Hematopoietic multipotent progenitor cell treated with erythropoietin and hydrocortisone succinate and interleukin-3 and kit ligand, for 6 days (in vitro differentiated cells): ENCODE measurements at regions not wholly inside any gene's neighbourhood (a gene's known extent, or its start where the extent isn't known, plus 50 kb on each side); places are given as distances from the start of the nearest gene placed in this dataset.
"Not testable (repeated sequence)": the region's sequence is repeated elsewhere in the genome, so short reads cannot be mapped to it uniquely, and the experiment has no call there.

ENCODE experiments used
- DNase-seq: peaks from one replicate; pipeline ENCODE4 v3.0.0-alpha.2; 2015

GRCh38 chr2:83364264-83364663 is 1094.8 kb downstream of the SUCLG1 start:
- DNase-seq: no peak

- not testable (repeated sequence) for DNase-seq
These were observed 1095.9 kb downstream of the SUCLG1 start for GRCh38 chr2:83363138-83363537.

GRCh38 chr2:83359336-83359735 is 1099.7 kb downstream of the SUCLG1 start:
- DNase-seq: no peak

GRCh38 chr2:83342860-83343329 is 1116.2 kb downstream of the SUCLG1 start:
- peak; percentile 42 for DNase-seq

GRCh38 chr2:83340424-83340823 is 1118.7 kb downstream of the SUCLG1 start:
- DNase-seq: peak; percentile 39

GRCh38 chr2:83339942-83340341 is 1119.1 kb downstream of the SUCLG1 start:
- DNase-seq: not testable (repeated sequence)

- no peak for DNase-seq
These were observed 1127.3 kb downstream of the SUCLG1 start for GRCh38 chr2:83331810-83332209.

- DNase-seq: no peak
These were observed 1136.0 kb downstream of the SUCLG1 start for GRCh38 chr2:83323038-83323437.

- DNase-seq: no peak
These were observed 1139.0 kb downstream of the SUCLG1 start for GRCh38 chr2:83320053-83320452.

GRCh38 chr2:83305758-83306378 is 1153.2 kb downstream of the SUCLG1 start:
- DNase-seq: no peak

GRCh38 chr2:83291083-83291482 is 1168.0 kb downstream of the SUCLG1 start:
- no peak for DNase-seq

GRCh38 chr2:83282841-83283240 is 1176.2 kb downstream of the SUCLG1 start:
- no peak for DNase-seq

GRCh38 chr2:83282043-83282795 is 1176.9 kb downstream of the SUCLG1 start:
- no peak for DNase-seq

GRCh38 chr2:83280391-83280790 is 1178.7 kb downstream of the SUCLG1 start:
- DNase-seq: no peak

- DNase-seq: no peak
These were observed 1185.8 kb downstream of the SUCLG1 start for GRCh38 chr2:83273322-83273721.

- DNase-seq: no peak
These were observed 1197.4 kb downstream of the SUCLG1 start for GRCh38 chr2:83261591-83262136.

- no peak for DNase-seq
These were observed 1205.2 kb downstream of the SUCLG1 start for GRCh38 chr2:83253848-83254247.

- no peak for DNase-seq
These were observed 1207.7 kb downstream of the SUCLG1 start for GRCh38 chr2:83251321-83251872.

GRCh38 chr2:83245806-83246537 is 1213.1 kb downstream of the SUCLG1 start:
- not testable (repeated sequence) for DNase-seq

GRCh38 chr2:83240611-83241010 is 1218.5 kb downstream of the SUCLG1 start:
- no peak for DNase-seq

- no peak for DNase-seq
These were observed 1221.0 kb downstream of the SUCLG1 start for GRCh38 chr2:83238111-83238510.

- DNase-seq: no peak
These were observed 1224.8 kb downstream of the SUCLG1 start for GRCh38 chr2:83234246-83234645.

- no peak for DNase-seq
These were observed 1225.3 kb downstream of the SUCLG1 start for GRCh38 chr2:83233781-83234180.
